ENCODE measurements at regions not wholly inside any gene's neighbourhood (a gene's known extent, or its start where the extent isn't known, plus 50 kb on each side); places are given as distances from the start of the nearest gene placed in this dataset.

- no peak for TF ChIP-seq CTCF (IDR thresholded peaks at IDR 0.05; ENCODE audit: low read depth, low read length)
- no peak for TF ChIP-seq MAX (IDR thresholded peaks at IDR 0.05; ENCODE audit: low read depth, low read length)
These were observed 94.6 kb upstream of the SMC2 start for GRCh38 chr9:103999375-104000062.

All from NB4 (cell line).